HUDEP-2 (cell line): ENCODE measurements at regions not wholly inside any gene's neighbourhood (a gene's known extent, or its start where the extent isn't known, plus 50 kb on each side); places are given as distances from the start of the nearest gene placed in this dataset.
A peak's percentile ranks its signal among the peaks of the same experiment; 100 is the strongest.
"Not testable (repeated sequence)": the region's sequence is repeated elsewhere in the genome, so short reads cannot be mapped to it uniquely, and the experiment has no call there.

Source experiments
- DNase-seq, 76 experiments: peaks; one replicate each; lab custom pipeline; 2025; ENCODE audit not compliant: unreplicated experiment in 76 of 76; lab: John Stamatoyannopoulos, UW

GRCh38 chrX:7640392-7640791 lies 202.6 kb upstream of the VCX start:
- DNase-seq = no peak

- no peak for DNase-seq
Measured at GRCh38 chrX:7638078-7638710, 204.8 kb upstream of the VCX start.

GRCh38 chrX:7637066-7637465 lies 205.9 kb upstream of the VCX start:
- DNase-seq = no peak

GRCh38 chrX:7635604-7636003 lies 207.4 kb upstream of the VCX start:
- DNase-seq = no peak

- no peak for DNase-seq
Measured at GRCh38 chrX:7620560-7620959, 222.4 kb upstream of the VCX start.

- no peak for DNase-seq
Measured at GRCh38 chrX:7617994-7618393, 225.0 kb upstream of the VCX start.

- no peak for DNase-seq
Measured at GRCh38 chrX:7614616-7615015, 228.4 kb upstream of the VCX start.

- DNase-seq = not testable (repeated sequence)
Measured at GRCh38 chrX:7608625-7609024, 234.3 kb upstream of the VCX start.

GRCh38 chrX:7606039-7606652 lies 236.8 kb upstream of the VCX start:
- no peak for DNase-seq

- DNase-seq = no peak
Measured at GRCh38 chrX:7603387-7603786, 239.6 kb upstream of the VCX start.

- DNase-seq = no peak
Measured at GRCh38 chrX:7596822-7597221, 246.1 kb upstream of the VCX start.

- DNase-seq = not testable (repeated sequence)
Measured at GRCh38 chrX:7593370-7593769, 249.6 kb upstream of the VCX start.

- peak in 2 of 76 experiments; percentile 3 to 14 for DNase-seq
Measured at GRCh38 chrX:7586126-7586525, 256.8 kb upstream of the VCX start.

- DNase-seq = no peak
Measured at GRCh38 chrX:7582191-7582590, 260.8 kb upstream of the VCX start.

- DNase-seq = no peak
Measured at GRCh38 chrX:7580127-7580526, 262.8 kb upstream of the VCX start.

- peak in 2 of 76 experiments; percentile 2 to 7 for DNase-seq
Measured at GRCh38 chrX:7574325-7574724, 268.6 kb upstream of the VCX start.

GRCh38 chrX:7570432-7571029 lies 272.4 kb upstream of the VCX start:
- no peak for DNase-seq

GRCh38 chrX:7568597-7568996 lies 274.4 kb upstream of the VCX start:
- DNase-seq = no peak

- DNase-seq = no peak
Measured at GRCh38 chrX:7568130-7568529, 274.8 kb upstream of the VCX start.

- DNase-seq = no peak
Measured at GRCh38 chrX:7552760-7553159, 290.2 kb upstream of the VCX start.

GRCh38 chrX:7546551-7547080 lies 296.4 kb upstream of the VCX start:
- DNase-seq = no peak

- no peak for DNase-seq
Measured at GRCh38 chrX:7545564-7545963, 297.4 kb upstream of the VCX start.
